Neutrophil (primary cell): ENCODE measurements at regions not wholly inside any gene's neighbourhood (a gene's known extent, or its start where the extent isn't known, plus 50 kb on each side); places are given as distances from the start of the nearest gene placed in this dataset.
"Not testable (repeated sequence)": the region's sequence is repeated elsewhere in the genome, so short reads cannot be mapped to it uniquely, and the experiment has no call there.

Experiments used
- H3K27ac ChIP-seq: fragments of 200-600 bp; sonication (generic); 2 replicates; pipeline ENCODE4 v1.5.1; 2016; ENCODE audit warnings: mild to moderate bottlenecking, moderate library complexity
- H3K27me3 ChIP-seq: fragments of 200-600 bp; sonication (generic); 2 replicates; pipeline ENCODE4 v1.6.0; 2016; ENCODE audit warnings: mild to moderate bottlenecking
- H3K36me3 ChIP-seq: fragments of 200-600 bp; sonication (generic); 2 replicates; pipeline ENCODE4 v1.5.1; 2017
- H3K4me1 ChIP-seq, 2 experiments: fragments of 200-600 bp in 1 of 2; sonication (generic) in 1 of 2; 1 replicate in 1 of 2; 2 replicates in 1 of 2; pipeline versions ENCODE4 v1.5.1 to v1.6.1; 2013 to 2016; ENCODE audit warnings: low read depth in 1 of 2, low read length in 1 of 2, mild to moderate bottlenecking in 1 of 2, moderate library complexity in 1 of 2; ENCODE audit not compliant: control insufficient read depth in 1 of 2, insufficient read depth in 1 of 2
- H3K4me3 ChIP-seq, 2 experiments: fragments of 200-600 bp in 1 of 2; sonication (generic) in 1 of 2; 1 replicate in 1 of 2; 2 replicates in 1 of 2; pipeline ENCODE4 v1.5.1; 2013 to 2016; ENCODE audit warnings: low read depth in 1 of 2, low read length in 1 of 2, mild to moderate bottlenecking in 1 of 2, moderate library complexity in 1 of 2
- H3K9me3 ChIP-seq: fragments of 200-600 bp; sonication (generic); 2 replicates; pipeline ENCODE4 v1.5.1; 2016
- TF ChIP-seq, protein P1 (sequence below): fragments of 200-600 bp; sonication (generic); IDR thresholded peaks from 2 replicates; pipeline ENCODE4 v1.5.1; 2016; ENCODE audit warnings: antibody characterized with exemption

GRCh38 chr6:5828296-5828695, 178.4 kb downstream of the NRN1 start:
- Histone ChIP-seq H3K36me3 (no peaks in the 10 kb centered on the region), H3K4me1 (peaks cover 64 to 70% of the 10 kb centered on the region in 2 experiments), H3K9me3 (no peaks in the 10 kb centered on the region), H3K27ac (peak overlapping the region; percentile 60), H3K27me3 (no peaks in the 10 kb centered on the region), H3K4me3 (peak overlapping the region in 1 of 2 experiments; percentile 10)
- TF ChIP-seq, protein P1, sequence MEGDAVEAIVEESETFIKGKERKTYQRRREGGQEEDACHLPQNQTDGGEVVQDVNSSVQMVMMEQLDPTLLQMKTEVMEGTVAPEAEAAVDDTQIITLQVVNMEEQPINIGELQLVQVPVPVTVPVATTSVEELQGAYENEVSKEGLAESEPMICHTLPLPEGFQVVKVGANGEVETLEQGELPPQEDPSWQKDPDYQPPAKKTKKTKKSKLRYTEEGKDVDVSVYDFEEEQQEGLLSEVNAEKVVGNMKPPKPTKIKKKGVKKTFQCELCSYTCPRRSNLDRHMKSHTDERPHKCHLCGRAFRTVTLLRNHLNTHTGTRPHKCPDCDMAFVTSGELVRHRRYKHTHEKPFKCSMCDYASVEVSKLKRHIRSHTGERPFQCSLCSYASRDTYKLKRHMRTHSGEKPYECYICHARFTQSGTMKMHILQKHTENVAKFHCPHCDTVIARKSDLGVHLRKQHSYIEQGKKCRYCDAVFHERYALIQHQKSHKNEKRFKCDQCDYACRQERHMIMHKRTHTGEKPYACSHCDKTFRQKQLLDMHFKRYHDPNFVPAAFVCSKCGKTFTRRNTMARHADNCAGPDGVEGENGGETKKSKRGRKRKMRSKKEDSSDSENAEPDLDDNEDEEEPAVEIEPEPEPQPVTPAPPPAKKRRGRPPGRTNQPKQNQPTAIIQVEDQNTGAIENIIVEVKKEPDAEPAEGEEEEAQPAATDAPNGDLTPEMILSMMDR, result no peak

DNA sequence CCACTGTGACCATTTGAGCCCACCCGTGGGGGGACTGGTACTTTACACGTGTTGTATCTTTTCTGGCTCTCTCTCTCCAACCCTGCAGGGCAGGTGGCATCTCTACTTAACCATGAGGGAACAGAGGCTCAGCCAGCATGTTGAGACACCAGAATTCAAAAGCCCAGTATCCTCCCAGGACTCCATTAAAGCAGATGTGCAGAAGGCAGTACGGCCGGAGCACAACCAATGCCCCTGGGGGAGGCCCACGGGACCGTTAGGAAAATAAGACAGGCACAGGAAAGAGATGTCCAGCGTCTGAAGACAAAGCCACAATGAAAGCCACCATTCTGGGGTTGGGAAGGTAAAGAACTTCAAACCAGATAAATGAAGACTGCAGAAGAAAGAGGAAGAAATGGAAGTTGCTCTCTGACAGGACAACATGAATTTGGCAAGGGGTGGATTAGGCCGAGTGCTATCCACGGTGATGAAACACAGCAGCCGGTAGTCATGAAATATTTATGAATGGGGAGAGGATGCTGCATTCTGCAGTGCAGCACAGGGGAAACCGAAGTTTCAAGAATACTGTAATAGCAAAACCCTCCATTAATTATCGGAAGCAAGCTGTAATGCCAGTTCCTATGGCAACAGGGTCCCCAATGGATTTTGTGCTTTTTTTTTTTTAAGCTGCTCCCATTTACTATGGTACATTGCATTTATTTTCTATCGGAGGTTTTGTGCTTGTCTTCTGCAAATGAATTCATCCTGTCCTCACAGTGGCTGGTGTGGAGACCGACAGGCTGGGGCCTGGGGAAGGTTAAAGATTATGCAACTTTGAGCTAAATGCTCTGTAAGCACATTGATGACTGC, 179.4 kb downstream of the NRN1 start:
- Histone ChIP-seq H3K9me3 (no peaks in the 10 kb centered on the region), H3K4me1 (peaks cover 55 to 60% of the 10 kb centered on the region in 2 experiments), H3K27ac (peak overlapping the region; percentile 60), H3K4me3 (peak overlapping the region in 1 of 2 experiments; percentile 10), H3K27me3 (no peaks in the 10 kb centered on the region), H3K36me3 (no peaks in the 10 kb centered on the region)
- TF ChIP-seq, protein P1, result no peak

- not testable (repeated sequence) for H3K4me3 ChIP-seq, H3K36me3 ChIP-seq, H3K9me3 ChIP-seq, H3K27ac ChIP-seq, H3K27me3 ChIP-seq
- H3K4me1 ChIP-seq, result peaks cover 28 to 32% of the 10 kb centered on the region in 2 experiments
Observed at GRCh38 chr6:5824382-5824983, 182.2 kb downstream of the NRN1 start.
